Medulla oblongata (tissue), 1 donor: ENCODE measurements at regions not wholly inside any gene's neighbourhood (a gene's known extent, or its start where the extent isn't known, plus 50 kb on each side); places are given as distances from the start of the nearest gene placed in this dataset.
A peak's percentile ranks its signal among the peaks of the same experiment; 100 is the strongest.

Experiments
- DNase-seq: peaks from one replicate; pipeline ENCODE4 v3.0.0-alpha.2; 2015; ENCODE audit errors: extremely low spot score

DNA sequence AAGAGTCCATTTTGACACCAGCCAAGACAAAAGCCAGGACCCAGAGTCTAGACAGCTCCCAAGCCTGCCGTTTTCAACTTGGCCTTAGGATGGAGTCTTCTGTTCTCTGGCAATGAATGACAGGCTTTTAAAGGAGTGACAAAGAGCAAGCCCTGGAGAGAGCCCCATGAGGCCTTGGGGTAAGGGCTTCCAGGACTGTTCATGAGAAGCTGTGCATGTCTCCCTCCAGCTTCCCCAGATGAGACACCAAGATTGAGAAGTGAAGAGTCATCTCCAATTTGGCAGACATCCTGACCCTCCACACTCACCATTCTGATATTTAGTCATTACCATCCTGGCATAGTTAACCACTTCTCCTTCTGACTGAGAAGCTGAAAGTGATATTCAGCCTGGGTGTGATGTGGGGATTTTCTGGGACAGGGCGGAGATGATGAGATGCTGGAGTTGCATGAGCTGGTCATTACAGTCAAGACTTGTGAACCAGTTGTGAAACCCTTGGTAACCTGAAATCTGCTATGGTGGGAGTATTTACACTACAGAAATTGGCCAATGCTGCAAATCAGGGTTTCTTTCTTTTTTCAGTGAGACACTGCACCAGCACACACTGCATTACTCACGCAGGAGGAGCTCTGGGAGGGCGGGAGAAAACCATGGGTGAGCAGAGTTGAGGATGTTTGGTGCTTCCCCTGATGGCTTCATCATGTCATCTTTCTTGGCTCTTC is 77.8 kb downstream of the VCPKMT start:
- DNase-seq = peak; percentile 74

GRCh38 chr14:50039120-50039517 is 77.3 kb downstream of the VCPKMT start:
- no peak for DNase-seq

DNA sequence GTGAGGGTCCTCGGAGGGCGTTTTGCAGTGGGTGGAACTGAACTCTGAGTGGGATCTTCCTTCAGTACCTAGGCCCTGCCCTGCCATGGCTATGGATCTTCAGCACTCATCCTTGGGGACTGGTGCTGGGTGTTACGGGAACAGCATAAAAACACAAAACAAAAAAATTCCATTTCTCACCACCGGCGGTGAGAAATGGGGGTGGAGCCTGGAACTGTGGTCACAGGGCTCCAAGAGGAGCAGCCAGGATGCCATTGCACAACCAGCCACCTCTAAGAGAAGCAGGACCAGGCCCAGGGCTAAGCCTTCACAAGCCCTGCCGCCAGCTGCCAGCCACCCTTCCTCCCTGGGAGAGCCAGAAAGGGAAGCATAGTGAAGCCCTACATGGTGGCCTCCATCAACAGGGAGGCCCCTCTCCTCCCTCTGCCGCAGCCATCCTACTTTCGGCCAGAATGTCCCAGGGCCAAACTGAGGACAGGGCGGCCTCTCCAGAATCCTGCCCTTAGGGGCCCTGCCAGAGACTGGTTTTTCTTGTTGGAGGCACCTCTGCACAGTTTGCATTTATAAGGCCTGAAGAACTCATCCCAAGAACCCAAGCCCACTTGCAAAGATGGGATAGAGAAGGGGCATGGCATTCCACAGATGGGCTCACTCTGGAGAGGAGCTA is 76.5 kb downstream of the VCPKMT start:
- DNase-seq = no peak

DNA sequence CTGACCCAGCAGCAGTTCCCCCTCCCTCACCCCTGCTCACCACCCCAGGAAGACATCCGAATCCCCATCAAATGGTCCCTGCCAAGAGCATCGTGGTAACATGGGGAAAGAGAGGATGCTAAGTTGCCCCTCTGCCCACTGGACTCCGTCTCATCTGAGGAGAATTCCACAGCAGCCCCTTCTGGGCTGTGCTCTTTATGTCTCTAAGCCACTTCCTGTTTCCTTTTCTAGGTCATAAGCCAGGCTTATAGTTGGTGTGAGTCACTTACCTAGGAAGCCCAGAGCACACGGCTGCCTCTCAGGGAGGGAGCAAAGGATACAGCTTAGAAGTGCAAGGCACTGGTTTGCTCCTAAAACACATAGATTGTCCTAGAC is 76.0 kb downstream of the VCPKMT start:
- DNase-seq = peak; percentile 38

DNA sequence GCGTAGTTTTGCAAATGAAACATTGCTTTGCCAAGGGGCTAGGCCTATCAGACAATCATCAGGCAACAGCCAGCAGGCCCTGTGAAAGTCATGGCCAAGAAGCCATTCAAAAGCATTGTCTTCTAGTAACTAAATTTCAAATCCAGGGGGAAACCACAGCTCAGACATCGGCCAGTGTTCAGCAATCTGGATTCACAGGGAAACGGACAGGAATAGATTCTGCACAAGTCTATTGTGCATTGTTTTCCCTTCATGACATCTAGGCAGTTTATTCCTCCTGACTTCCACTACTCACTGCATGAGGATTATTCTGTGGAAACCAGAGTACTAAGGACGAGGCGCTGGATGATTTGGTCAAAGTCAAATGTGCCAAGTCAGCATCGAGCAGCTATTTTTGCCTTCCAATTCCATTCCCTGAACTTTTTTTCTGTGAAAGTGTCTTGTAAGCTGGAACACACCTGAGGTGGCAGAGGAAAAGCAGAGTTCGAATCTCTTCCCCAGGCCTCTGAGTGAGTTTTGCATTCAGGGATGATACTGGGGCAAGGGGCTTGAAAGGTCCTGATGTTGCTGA is 75.4 kb downstream of the VCPKMT start:
- peak; percentile 46 for DNase-seq

- DNase-seq = no peak
These were observed 74.4 kb downstream of the VCPKMT start for GRCh38 chr14:50041980-50042379.

DNA sequence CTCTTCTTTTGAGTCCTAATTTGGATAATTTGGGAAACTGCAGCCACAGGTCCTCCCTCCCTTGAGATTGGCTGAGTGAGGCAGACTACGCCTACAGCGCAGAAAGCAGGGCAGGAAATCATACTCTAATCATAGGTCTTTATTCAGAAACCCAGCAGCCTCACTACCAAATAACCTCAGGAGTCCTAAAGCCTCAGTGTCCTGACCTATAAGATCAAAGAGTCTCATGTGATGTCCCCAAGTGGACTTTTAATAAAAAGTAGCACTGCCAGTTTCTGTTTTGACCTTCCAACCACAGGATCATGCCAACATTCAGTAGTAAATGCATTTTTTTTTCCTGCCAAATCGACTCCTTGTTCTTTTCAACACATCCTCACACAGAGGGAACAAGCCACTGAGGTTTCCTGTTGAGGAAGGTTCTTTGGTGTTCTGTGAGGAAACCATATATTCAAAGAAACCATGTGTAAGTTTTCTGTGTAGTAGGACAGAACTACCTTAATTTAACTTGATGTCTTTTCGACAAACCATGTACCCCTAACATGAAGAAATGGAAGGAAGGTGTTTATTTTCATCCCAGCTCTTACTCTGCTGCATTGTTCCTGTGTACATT is 72.2 kb downstream of the VCPKMT start:
- no peak for DNase-seq

- peak; percentile 50 for DNase-seq
These were observed 71.2 kb downstream of the VCPKMT start for GRCh38 chr14:50045039-50045711.

GRCh38 chr14:50045837-50046236 is 70.5 kb downstream of the VCPKMT start:
- DNase-seq = no peak

- no peak for DNase-seq
These were observed 69.1 kb downstream of the VCPKMT start for GRCh38 chr14:50047274-50047676.

DNA sequence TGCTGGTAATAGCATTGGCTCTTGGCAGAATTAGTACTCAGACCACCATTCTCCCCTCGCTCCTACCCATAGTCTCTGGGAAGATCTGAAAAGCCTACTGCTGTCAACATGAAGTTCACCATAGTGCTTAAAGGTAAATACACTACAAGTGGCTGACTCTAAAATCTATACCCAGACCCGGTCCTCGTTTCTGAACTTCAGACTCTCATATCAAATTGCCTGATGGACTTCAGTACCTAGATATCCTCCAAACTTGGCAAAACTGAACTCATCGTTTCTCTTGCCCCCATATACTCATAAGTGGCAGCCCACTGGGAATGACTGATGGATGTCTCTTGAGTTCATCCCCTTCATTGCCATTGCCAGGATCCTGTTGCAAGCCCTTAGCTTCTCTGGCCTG is 67.3 kb downstream of the VCPKMT start:
- no peak for DNase-seq

DNA sequence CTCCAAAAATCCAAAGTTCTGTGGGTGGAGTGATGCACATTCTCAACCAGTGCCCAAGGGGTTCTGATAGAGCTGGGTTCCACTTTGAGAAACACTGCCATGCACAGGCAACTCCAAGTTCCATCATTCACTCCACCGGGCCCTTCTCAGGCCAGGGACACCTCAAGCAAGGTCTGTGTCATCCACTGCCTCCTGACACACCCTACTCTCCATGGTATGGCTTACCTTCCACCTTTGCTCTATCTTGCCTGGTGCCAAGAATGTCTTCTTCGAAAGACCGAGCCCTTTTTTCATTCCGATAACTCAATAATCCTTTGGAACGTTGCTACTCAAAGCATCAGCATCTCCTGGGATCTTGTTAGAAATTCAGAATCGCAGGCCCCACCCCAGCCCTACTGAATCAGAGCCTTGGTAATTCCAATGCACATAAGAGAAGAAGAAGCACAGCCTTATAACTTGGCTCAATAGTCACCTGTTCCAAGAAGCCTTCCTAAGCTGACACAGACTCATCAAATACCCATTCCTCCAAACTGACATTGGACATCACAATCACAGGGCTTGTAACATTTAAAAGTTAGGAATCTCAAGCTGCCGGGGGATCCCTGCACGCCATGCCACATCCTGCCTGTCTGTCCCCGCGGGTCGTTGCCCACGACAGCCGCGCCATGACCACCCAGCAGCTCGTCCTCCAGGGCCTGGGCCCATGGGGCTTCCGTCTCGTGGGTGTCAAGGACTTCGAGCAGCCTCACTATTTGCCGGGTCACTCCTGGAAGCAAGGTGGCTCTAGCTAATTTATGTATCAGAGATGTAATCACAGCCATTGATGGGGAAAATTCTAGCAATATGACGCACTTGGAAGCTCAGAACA is 66.4 kb downstream of the VCPKMT start:
- no peak for DNase-seq

GRCh38 chr14:50051106-50051505 is 65.3 kb downstream of the VCPKMT start:
- no peak for DNase-seq

DNA sequence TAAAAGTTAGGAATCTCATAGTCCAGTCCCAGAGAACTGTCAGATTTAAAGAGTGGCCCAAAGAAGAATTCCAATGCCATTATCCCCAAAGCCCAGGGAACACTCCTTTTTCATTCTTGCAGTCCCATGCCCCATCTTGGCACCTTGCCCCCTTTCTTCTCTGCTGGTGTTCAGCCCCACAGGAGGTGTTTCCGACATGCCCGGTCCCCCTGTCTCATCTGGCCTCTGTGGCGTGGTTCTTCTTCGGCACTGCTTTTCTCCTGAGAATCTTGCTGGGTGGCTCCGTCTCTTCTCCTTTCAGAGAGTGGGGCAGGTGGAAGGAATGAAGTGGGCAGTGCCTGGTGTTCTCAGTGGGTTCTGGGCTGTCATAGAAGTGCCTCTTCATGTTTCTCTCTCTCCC is 64.7 kb downstream of the VCPKMT start:
- DNase-seq = no peak

DNA sequence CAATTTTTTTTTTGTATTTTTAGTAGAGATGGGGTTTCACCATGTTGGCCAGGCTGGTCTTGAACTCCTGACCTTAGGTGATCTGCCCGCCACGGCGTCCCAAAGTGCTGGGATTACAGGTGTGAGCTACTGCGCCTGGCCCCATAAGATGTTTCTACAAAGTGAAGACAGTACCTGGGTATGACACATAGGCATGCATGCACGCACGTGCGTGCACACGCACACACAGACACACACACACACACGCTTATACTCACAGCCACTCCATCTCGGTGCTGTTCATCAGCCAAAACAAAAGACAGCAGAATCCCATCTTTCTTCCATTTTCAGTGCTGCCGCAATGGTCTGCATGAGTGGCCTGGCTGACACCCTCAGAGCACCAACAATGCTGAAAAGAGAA is 63.9 kb downstream of the VCPKMT start:
- DNase-seq = no peak

GRCh38 chr14:50053935-50054334 is 62.4 kb downstream of the VCPKMT start:
- no peak for DNase-seq

DNA sequence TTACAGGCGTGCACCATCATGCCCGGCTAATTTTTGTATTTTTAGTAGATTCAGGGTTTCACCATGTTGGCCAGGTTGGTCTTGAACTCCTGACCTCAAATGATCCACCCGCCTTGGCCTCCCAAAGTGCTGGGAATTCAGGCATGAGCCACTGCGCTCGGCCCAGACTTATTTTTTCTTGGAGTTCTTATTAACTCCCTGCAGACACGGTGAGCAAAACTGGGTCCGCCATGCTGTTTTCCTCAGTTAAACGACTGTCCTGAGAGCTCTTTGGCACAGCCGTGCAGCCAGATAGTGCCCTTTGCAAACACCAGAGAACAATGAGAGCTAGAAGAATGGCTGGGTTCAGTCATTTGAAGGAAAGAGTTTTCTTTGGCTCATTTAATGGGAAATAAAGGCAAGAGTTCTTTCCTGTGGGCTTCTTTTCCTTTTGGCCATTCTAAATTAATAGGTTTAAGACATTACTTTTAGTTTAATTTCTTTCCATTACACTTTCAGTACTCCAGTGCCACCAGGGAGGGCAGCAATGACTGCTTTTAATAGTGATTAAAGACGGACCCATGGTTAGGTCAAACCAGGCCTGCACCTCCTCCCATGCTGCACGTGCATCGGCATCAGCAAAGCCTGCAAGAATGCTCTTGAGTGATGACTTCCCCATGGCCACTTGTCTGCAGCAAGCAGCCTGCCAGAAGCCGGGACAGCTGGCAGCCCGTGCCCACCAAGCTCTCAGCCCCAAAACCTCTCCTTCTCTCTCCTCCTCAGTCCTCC is 60.7 kb downstream of the VCPKMT start:
- DNase-seq = no peak

- DNase-seq = no peak
These were observed 59.9 kb downstream of the VCPKMT start for GRCh38 chr14:50056435-50056834.

- no peak for DNase-seq
These were observed 59.0 kb downstream of the VCPKMT start for GRCh38 chr14:50057331-50057730.

GRCh38 chr14:50058113-50058512 is 58.3 kb downstream of the VCPKMT start:
- DNase-seq = no peak
